GM12878 (cell line): ENCODE measurements at regions not wholly inside any gene's neighbourhood (a gene's known extent, or its start where the extent isn't known, plus 50 kb on each side); places are given as distances from the start of the nearest gene placed in this dataset.

Experiments used
- E2F4 ChIP-seq: IDR thresholded peaks from 2 replicates; pipeline ENCODE4 v1.6.1; 2012; ENCODE audit warnings: low read depth, low read length, improper control_type of control experiment
- EGR1 ChIP-seq, 2 experiments: IDR thresholded peaks; 1 replicate in 1 of 2; 2 replicates in 1 of 2; pipeline ENCODE4 v1.6.1; 2011 to 2012; ENCODE audit warnings: low read depth in 2 of 2, low read length in 2 of 2, borderline replicate concordance in 1 of 2, mild to moderate bottlenecking in 1 of 2, moderate library complexity in 1 of 2
- IKZF2 ChIP-seq, 2 experiments: fragments of 450-650 bp; IDR thresholded peaks; 2 replicates each; pipeline ENCODE4 v1.6.1; 2017; ENCODE audit warnings: mild to moderate bottlenecking in 2 of 2, moderate library complexity in 2 of 2
- IRF3 ChIP-seq: fragments of 450-650 bp; IDR thresholded peaks from 2 replicates; pipeline ENCODE4 v1.6.1; 2014; ENCODE audit warnings: mild to moderate bottlenecking
- MAX ChIP-seq: IDR thresholded peaks from 2 replicates; pipeline ENCODE4 v1.6.1; 2012; ENCODE audit warnings: low read depth, low read length, improper control_type of control experiment
- MLLT1 ChIP-seq: fragments of 450-650 bp; IDR thresholded peaks from 2 replicates; pipeline ENCODE4 v1.6.1; 2016; ENCODE audit warnings: mild to moderate bottlenecking
- NR2C1 ChIP-seq: fragments of 450-650 bp; IDR thresholded peaks from 2 replicates; pipeline ENCODE4 v1.6.1; 2017; ENCODE audit warnings: antibody characterized with exemption, mild to moderate bottlenecking, moderate library complexity
- TCF12 ChIP-seq: IDR thresholded peaks from 2 replicates; pipeline ENCODE4 v1.6.1; 2011; ENCODE audit warnings: low read depth, mild to moderate bottlenecking, low read length
- ZBTB11 ChIP-seq: fragments of 450-650 bp; formaldehyde crosslinking; IDR thresholded peaks from 2 replicates; pipeline ENCODE4 v1.5.0; 2022; ENCODE audit warnings: mild to moderate bottlenecking, missing genetic modification characterization

GRCh38 chr6:99668036-99668705 is 61.5 kb downstream of the PRDM13 start (continued):
- TF ChIP-seq ZBTB11 (CRISPR knock-in tag) (no peak), IKZF2 (IDR thresholded peaks at IDR 0.05) (no peak), TCF12 (no peak), MAX (no peak), NR2C1 (no peak), IRF3 (no peak), E2F4 (no peak), MLLT1 (no peak), EGR1 (IDR thresholded peaks at IDR 0.05; ENCODE audit: borderline replicate concordance in 1 of 2, low read depth in 2 of 2, low read length in 2 of 2) (no peak)
